A549 (cell line): ENCODE measurements at regions not wholly inside any gene's neighbourhood (a gene's known extent, or its start where the extent isn't known, plus 50 kb on each side); places are given as distances from the start of the nearest gene placed in this dataset.

Experiments used
- ATAC-seq, 2 experiments: fragments of 200-7000 bp in 1 of 2; fragments of >200 bp in 1 of 2; cut with Nextera tagmentation in 1 of 2; cut with Tn5 transposase in 1 of 2; 3 replicates each; pipeline versions ENCODE4 v1.8.0 to v1.9.1; 2018 to 2020; ENCODE audit warnings: mild to moderate bottlenecking in 1 of 2, moderate library complexity in 1 of 2
- CTCF ChIA-PET: fragments of 300-600 bp; sonication (Branson Sonifier 250); formaldehyde crosslinking; extraction: SDS; loops from one replicate; lab custom pipeline; 2021; ENCODE audit warnings: antibody characterized with exemption, inconsistent platforms; lab: Yijun Ruan, JAX
- POLR2A ChIA-PET: fragments of 350-600 bp; formaldehyde crosslinking; extraction: SDS; loops from one replicate; lab custom pipeline; 2021; ENCODE audit warnings: antibody characterized with exemption, inconsistent platforms; lab: Yijun Ruan, JAX
- DNase-seq, 2 experiments: peaks; one replicate each; pipeline versions ENCODE4 v3.0.0 to v3.0.0-alpha.2; 2011 to 2016; ENCODE audit warnings: low read depth in 1 of 2, low spot score in 1 of 2
- FAIRE-seq: peaks from 2 replicates; lab custom pipeline; 2011; peaks lifted over from hg19 to GRCh38; lab: Jason Lieb, UNC
- H3K27ac ChIP-seq, 2 experiments: fragments of >200 bp; sonication (Bioruptor Twin); formaldehyde crosslinking; 3 replicates each; pipeline ENCODE4 v1.5.1; 2016 to 2017
- H3K4me1 ChIP-seq: fragments of >200 bp; sonication (Bioruptor Twin); formaldehyde crosslinking; 3 replicates; pipeline ENCODE4 v1.6.1; 2016
- H3K4me2 ChIP-seq: fragments of >200 bp; sonication (Bioruptor Twin); formaldehyde crosslinking; 3 replicates; pipeline ENCODE4 v1.6.1; 2016
- H3K4me3 ChIP-seq: fragments of >200 bp; sonication (Bioruptor Twin); formaldehyde crosslinking; 3 replicates; pipeline ENCODE4 v1.5.1; 2016
- H3K9me3 ChIP-seq: fragments of >200 bp; sonication (Bioruptor Twin); formaldehyde crosslinking; 3 replicates; pipeline ENCODE4 v1.6.1; 2016
- CBX2 ChIP-seq: fragments of 200-600 bp; sonication (generic); IDR thresholded peaks from 2 replicates; pipeline ENCODE4 v1.6.1; 2016; ENCODE audit warnings: low read depth, mild to moderate bottlenecking, borderline replicate concordance
- CBX8 ChIP-seq: fragments of 200-600 bp; sonication (generic); IDR thresholded peaks from 2 replicates; pipeline ENCODE4 v1.6.1; 2016
- CHD2 ChIP-seq: fragments of 150-350 bp; IDR thresholded peaks from 2 replicates; pipeline ENCODE4 v1.6.1; 2014; ENCODE audit warnings: low read length; ENCODE audit not compliant: partially characterized antibody
- CTCF ChIP-seq: fragments of >200 bp; sonication (Bioruptor Twin); formaldehyde crosslinking; IDR thresholded peaks from 3 replicates; pipeline ENCODE4 v1.5.1; 2016
- E2F6 ChIP-seq: IDR thresholded peaks from 2 replicates; pipeline ENCODE4 v1.6.1; 2012; ENCODE audit warnings: low read depth, borderline replicate concordance
- EP300 ChIP-seq, 2 experiments: fragments of >200 bp; sonication (Bioruptor Twin); formaldehyde crosslinking; IDR thresholded peaks; 2 replicates in 1 of 2; 3 replicates in 1 of 2; pipeline ENCODE4 v1.6.1; 2016 to 2017
- JUNB ChIP-seq: fragments of >200 bp; sonication (Bioruptor Twin); formaldehyde crosslinking; IDR thresholded peaks from 2 replicates; pipeline ENCODE4 v1.6.1; 2016
- MAX ChIP-seq: IDR thresholded peaks from 2 replicates; pipeline ENCODE4 v1.6.1; 2012
- MAZ ChIP-seq: fragments of 150-350 bp; IDR thresholded peaks from 2 replicates; pipeline ENCODE4 v1.6.1; 2014; ENCODE audit warnings: antibody characterized with exemption, low read depth, low read length, borderline replicate concordance
- MYC ChIP-seq: IDR thresholded peaks from 2 replicates; pipeline ENCODE4 v1.6.1; 2012; ENCODE audit warnings: mild to moderate bottlenecking, inconsistent platforms, low read length, improper control_type of control experiment, borderline replicate concordance
- NPAS2 ChIP-seq: fragments of 250-450 bp; sonication (Bioruptor Pico); IDR thresholded peaks from 2 replicates; pipeline ENCODE4 v1.8.0; 2022; ENCODE audit warnings: mild to moderate bottlenecking, moderate library complexity, borderline replicate concordance
- PHF8 ChIP-seq: fragments of 200-600 bp; sonication (generic); IDR thresholded peaks from 2 replicates; pipeline ENCODE4 v1.6.1; 2016; ENCODE audit warnings: low read depth, mild to moderate bottlenecking, antibody characterized with exemption, moderate library complexity, borderline replicate concordance
- POLR2A ChIP-seq: IDR thresholded peaks from 2 replicates; pipeline ENCODE4 v1.6.1; 2012; ENCODE audit warnings: mild to moderate bottlenecking, low read length
- RAD21 ChIP-seq, 2 experiments: fragments of >200 bp in 1 of 2; sonication (Bioruptor Twin) in 1 of 2; formaldehyde crosslinking in 1 of 2; IDR thresholded peaks in 1 of 2; conservative IDR thresholded peaks in 1 of 2; 2 replicates in 1 of 2; 3 replicates in 1 of 2; pipeline ENCODE4 v1.6.1; 2012 to 2018; ENCODE audit warnings: inconsistent platforms in 1 of 2
- RCOR1 ChIP-seq: fragments of 150-350 bp; IDR thresholded peaks from 2 replicates; pipeline ENCODE4 v1.6.1; 2014; ENCODE audit warnings: antibody characterized with exemption, low read length, low read depth
- REST ChIP-seq: fragments of 200-600 bp; sonication (generic); IDR thresholded peaks from 2 replicates; pipeline ENCODE4 v1.6.1; 2016; ENCODE audit warnings: antibody characterized with exemption, mild to moderate bottlenecking, moderate library complexity
- RFX5 ChIP-seq: fragments of 450-650 bp; IDR thresholded peaks from 2 replicates; pipeline ENCODE4 v1.7.1; 2014; ENCODE audit warnings: antibody characterized with exemption, mild to moderate bottlenecking, moderate library complexity
- TFCP2L1 ChIP-seq: fragments of 250-450 bp; sonication (Bioruptor Pico); IDR thresholded peaks from 2 replicates; pipeline ENCODE4 v1.5.0; 2021; ENCODE audit warnings: mild to moderate bottlenecking
- ZC3H11A ChIP-seq: fragments of 450-650 bp; IDR thresholded peaks from 2 replicates; pipeline ENCODE4 v1.6.1; 2014; ENCODE audit warnings: antibody characterized with exemption, mild to moderate bottlenecking
- ZFP36 ChIP-seq: fragments of 450-650 bp; IDR thresholded peaks from 2 replicates; pipeline ENCODE4 v1.6.1; 2014; ENCODE audit warnings: borderline replicate concordance; ENCODE audit not compliant: partially characterized antibody
- WGBS: methylation state at CpG from one replicate; pipeline ENCODE4 v1.1.6; 2017; ENCODE audit errors: missing lambda C conversion rate; 5-methylcytosine and 5-hydroxymethylcytosine counted together
- TF ChIP-seq, protein P1 (sequence below): fragments of 450-650 bp; IDR thresholded peaks from 2 replicates; pipeline ENCODE4 v1.6.1; 2014; ENCODE audit warnings: antibody characterized with exemption
- TF ChIP-seq, protein P2 (sequence below): fragments of >200 bp; sonication (Bioruptor Twin); formaldehyde crosslinking; IDR thresholded peaks from 2 replicates; pipeline ENCODE4 v1.6.1; 2016

DNA sequence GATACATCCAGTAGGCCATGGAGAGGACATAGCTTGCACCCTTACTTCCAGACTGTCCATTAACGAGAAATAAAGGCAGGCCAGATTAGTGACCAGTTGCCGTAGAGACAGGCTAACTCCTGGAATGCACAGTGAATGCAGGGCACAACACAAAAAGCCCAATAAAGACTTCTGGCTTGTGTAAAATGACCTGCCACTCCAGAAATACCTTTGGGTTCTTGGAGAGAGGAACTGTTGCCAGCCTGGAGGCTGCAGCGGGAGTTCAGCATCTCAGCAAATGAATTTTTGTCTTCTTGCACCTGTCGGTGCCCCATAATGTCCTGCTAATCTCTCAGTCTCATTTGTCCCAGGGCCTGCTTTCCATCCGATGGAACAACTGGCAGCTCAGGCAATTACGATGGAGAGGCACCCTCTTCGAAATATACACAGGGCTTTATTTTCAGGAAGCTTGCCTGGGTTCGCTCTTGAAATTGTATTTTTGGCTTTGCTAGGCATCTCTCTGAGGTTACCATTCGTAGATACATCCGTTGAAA lies 538.8 kb upstream of the ZNF462 start:
- no peak for ATAC-seq

DNA sequence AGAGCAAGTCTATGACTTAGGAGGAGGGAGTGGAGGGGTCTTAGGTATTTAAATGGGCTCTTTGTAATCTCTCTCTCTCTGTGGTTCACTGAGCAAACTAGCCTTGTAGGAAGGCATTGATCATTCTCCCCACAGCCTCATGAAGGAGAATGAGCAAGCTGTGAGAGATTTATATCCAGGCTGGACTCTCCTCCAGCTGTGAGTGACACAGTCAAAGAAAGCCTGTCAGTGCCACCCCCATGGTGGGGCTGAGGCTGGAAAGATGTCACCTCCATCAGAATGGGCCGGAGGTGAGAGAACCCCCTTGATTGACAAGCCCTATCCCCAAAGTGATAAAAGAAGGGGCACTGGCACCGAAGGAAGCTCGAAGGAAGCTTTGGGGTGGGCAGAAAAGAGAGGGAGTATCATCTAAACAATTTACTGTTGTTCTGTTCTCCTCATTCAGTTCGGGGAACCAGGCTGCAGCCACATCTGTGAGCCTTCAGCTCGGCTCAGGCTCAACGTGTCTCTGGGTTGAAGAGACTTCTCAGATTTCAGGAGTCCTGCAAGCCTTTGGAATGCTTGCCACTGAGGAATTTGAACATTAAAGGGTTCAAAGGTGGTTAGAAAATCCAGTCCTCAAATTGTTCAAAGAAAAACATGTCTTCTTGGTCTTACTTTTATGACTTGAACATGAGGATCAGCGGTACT lies 538.2 kb upstream of the ZNF462 start:
- H3K4me2 ChIP-seq, result no peak overlapping the region
- TF ChIP-seq CHD2, result no peak
- TF ChIP-seq RCOR1, result no peak
- no peak for TF ChIP-seq CTCF
- no peak for TF ChIP-seq ZC3H11A
- TF ChIP-seq ZFP36, result no peak
- TF ChIP-seq RFX5, result no peak
- no peak for TF ChIP-seq TFCP2L1 (CRISPR knock-in tag)
- TF ChIP-seq CBX2, result no peak
- TF ChIP-seq JUNB, result no peak
- no peak overlapping the region for H3K27ac ChIP-seq
- no peaks in the 10 kb centered on the region for H3K9me3 ChIP-seq
- FAIRE-seq (no peak), DNase-seq (no peak), ATAC-seq (no peak)
- CTCF ChIA-PET, result interaction anchor here (0.7 to 0.8 kb wide), 2 partner anchors 17 to 41 kb away, joined by 3 read pairs; no protein-coding TSS in a partner anchor
- WGBS, result 2% methylated on average over 7 of the region's 7 CpGs
- H3K4me3 ChIP-seq, result no peak overlapping the region
- POLR2A ChIA-PET, result no interaction called here
- no peaks in the 10 kb centered on the region for H3K4me1 ChIP-seq

More for the DNA sequence above, 538.8 kb upstream of the ZNF462 start:
- POLR2A ChIA-PET, result no interaction called here
- whole genome bisulfite sequencing, result 19% methylated on average over 10 of the region's 10 CpGs
- DNase-seq, result no peak
- Histone ChIP-seq H3K4me3 (no peak overlapping the region), H3K4me1 (no peaks in the 10 kb centered on the region), H3K9me3 (no peaks in the 10 kb centered on the region), H3K4me2 (no peak overlapping the region), H3K27ac (no peak overlapping the region)
- FAIRE-seq, result no peak
- TF ChIP-seq EP300 (IDR thresholded peaks at IDR 0.05) (no peak), E2F6 (no peak), MYC (no peak), NPAS2 (no peak), REST (no peak), MAX (no peak), POLR2A (no peak), PHF8 (no peak), MAZ (no peak), CBX8 (no peak), RAD21 (conservative IDR thresholded peaks at IDR 0.05 in 1 of 2, IDR thresholded peaks at IDR 0.05 in 1 of 2) (no peak)
- TF ChIP-seq, protein P1, sequence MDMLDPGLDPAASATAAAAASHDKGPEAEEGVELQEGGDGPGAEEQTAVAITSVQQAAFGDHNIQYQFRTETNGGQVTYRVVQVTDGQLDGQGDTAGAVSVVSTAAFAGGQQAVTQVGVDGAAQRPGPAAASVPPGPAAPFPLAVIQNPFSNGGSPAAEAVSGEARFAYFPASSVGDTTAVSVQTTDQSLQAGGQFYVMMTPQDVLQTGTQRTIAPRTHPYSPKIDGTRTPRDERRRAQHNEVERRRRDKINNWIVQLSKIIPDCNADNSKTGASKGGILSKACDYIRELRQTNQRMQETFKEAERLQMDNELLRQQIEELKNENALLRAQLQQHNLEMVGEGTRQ, result no peak
- TF ChIP-seq, protein P2, sequence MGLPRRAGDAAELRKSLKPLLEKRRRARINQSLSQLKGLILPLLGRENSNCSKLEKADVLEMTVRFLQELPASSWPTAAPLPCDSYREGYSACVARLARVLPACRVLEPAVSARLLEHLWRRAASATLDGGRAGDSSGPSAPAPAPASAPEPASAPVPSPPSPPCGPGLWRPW, result no peak
- CTCF ChIA-PET, result interaction anchor here (0.7 to 0.8 kb wide), 2 partner anchors 17 to 40 kb away, joined by 3 read pairs; no protein-coding TSS in a partner anchor
